NCI-H2081 (cell line): ENCODE measurements at regions not wholly inside any gene's neighbourhood (a gene's known extent, or its start where the extent isn't known, plus 50 kb on each side); places are given as distances from the start of the nearest gene placed in this dataset.
"Not testable (repeated sequence)": the region's sequence is repeated elsewhere in the genome, so short reads cannot be mapped to it uniquely, and the experiment has no call there.

Source experiments
- DNase-seq, 2 experiments: peaks; one replicate each; lab custom pipeline; 2025; lab: John Stamatoyannopoulos, UW

DNA sequence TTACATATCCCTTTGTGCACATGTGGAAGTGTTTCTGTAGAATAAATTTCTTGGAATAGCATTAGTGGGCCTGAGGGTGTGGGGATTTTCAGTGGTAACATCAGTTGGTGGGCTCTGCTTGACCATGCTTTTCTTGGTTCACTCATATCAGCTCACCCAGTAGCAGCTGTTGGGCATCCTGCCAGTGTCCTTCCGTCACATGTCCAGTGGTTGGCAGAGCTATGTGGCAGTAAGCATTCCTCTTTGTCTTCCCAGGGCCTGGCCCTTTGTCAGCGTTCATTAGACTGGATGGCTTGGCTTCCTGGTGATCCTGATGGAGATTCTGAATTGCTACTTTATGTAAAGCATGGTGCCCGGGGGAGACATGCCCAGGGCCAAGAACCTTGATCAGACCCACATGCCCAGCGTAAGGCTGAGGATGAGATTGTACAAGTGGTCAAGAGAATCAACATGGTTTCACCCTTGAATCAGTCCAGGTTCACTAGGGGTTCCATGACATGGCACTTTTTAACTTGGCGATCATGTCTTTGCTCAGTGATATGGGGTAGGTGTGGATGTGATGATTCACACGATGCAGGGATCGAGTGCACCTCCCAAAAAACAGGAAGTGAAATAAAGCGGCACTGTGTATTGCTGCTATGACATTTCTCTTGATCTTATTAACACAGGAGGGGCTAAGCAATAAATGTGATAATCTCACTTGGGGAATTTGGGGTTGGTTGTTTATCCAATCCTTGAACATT is 72.1 kb upstream of the IGFBP7 start:
- peak in 1 of 2 experiments; percentile 13 for DNase-seq

DNA sequence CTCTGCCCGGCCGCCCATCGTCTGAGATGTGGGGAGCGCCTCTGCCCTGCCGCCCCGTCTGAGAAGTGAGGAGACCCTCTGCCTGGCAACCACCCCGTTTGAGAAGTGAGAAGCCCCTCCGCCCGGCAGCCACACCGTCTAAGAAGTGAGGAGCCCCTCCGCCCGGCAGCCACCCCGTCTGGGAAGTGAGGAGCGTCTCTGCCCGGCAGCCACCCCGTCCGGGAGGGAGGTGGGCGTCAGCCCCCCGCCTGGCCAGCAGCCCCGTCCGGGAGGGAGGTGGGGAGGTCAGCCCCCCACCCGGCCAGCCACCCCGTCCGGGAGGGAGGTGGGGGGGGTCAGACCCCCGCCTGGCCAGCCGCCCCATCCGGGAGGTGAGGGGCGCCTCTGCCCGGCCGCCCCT is 63.0 kb upstream of the IGFBP7 start:
- not testable (repeated sequence) for DNase-seq

GRCh38 chr4:57172065-57172464 is 61.9 kb upstream of the IGFBP7 start:
- no peak for DNase-seq

- DNase-seq, result no peak
These were observed 58.8 kb upstream of the IGFBP7 start for GRCh38 chr4:57168982-57169381.

DNA sequence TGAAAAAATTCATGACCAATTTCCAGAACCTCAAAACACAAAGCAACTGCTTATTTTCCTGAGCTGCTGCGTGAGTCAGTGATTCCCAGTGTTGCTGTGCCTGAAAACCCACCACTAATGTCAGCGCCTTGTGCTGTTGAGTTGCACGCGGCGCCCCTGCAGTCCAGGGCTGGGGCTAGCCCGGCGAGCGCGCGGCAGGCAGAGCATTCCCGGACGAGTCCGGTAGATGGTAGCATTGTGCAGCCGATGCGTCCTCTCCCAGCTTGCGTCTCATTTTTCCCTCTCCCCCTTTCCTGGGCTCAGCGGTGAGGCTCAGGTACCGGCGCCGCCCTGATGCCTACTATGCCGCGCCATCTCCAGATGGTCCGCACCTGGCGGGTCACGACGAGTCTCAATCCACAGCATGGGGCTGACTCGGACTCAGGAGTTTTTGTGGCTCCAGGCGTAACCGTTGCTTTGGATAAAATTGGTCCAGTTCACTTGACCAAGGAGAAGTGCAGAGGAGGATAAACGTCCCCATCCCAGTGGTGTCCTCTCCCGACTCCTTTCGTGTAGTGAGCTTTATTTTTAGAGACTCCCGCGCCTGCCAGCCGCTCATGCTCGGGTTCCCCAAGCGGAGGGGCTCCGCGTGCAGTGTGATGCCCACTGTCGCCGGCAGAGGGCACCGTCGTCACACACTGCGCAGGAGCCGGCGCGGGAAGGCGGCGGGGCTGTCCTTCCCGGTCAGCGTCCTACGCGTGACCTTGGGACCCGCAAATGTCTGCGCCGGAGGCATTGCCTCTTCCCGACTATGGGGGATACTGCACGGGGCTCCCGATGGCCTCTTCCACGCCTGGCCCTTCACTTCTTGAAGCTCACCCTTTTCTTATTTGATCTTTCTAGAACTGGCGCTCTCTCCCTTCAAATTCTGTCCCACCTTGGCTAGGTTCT is 53.6 kb upstream of the IGFBP7 start:
- peak; percentile 83 to 87 for DNase-seq

DNA sequence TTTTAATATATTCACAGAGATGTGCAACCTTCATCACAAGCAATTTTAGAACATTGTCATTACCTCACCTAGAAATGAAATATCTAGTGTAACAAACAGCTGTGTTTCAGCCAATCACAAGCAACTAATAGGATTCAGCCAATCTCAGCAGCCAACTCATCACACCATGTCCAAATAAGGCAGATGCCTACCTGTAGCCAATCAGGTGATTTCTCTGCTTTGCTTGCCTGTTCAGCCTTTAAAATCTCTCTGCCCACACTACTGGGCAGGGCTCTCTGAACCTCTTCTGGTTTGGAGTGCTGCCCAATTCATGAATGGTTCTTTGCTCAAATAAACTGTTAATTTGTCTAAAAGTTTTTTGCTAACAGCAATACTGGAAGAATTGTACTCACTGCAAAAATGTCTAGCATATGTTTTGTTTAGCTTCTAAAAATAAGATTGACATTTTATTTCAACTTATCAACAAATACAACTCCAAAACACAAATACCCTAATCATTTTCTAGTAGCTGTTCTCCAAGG is 52.4 kb upstream of the IGFBP7 start:
- DNase-seq, result no peak
